ENCODE measurements at regions not wholly inside any gene's neighbourhood (a gene's known extent, or its start where the extent isn't known, plus 50 kb on each side); places are given as distances from the start of the nearest gene placed in this dataset.
"Not testable (repeated sequence)": the region's sequence is repeated elsewhere in the genome, so short reads cannot be mapped to it uniquely, and the experiment has no call there.

- Mint-ChIP-seq H3K9me3 (peaks cover 0 to 12% (median 8%) of the 10 kb centered on the region in 7 donors), H3K4me3 (no peak overlapping the region), H3K4me1 (no peaks in the 10 kb centered on the region), H3K36me3 (no peaks in the 10 kb centered on the region), H3K27ac (no peak overlapping the region), H3K27me3 (peaks cover 17 to 25% (median 25%) of the 10 kb centered on the region in 3 donors)
- DNase-seq (no peak), ATAC-seq (ENCODE audit: low read depth in 2 of 2) (no peak)
Observed at GRCh38 chr3:70684701-70685100, 372.3 kb upstream of the MDFIC2 start.

- H3K4me3 Mint-ChIP-seq; H3K36me3 Mint-ChIP-seq; H3K27ac Mint-ChIP-seq; H3K4me1 Mint-ChIP-seq; DNase-seq; ATAC-seq (ENCODE audit: low read depth in 2 of 2): not testable (repeated sequence)
- Mint-ChIP-seq H3K9me3 (peaks cover 0 to 44% (median 12%) of the 10 kb centered on the region in 7 donors), H3K27me3 (peaks cover 8 to 35% (median 25%) of the 10 kb centered on the region in 3 donors)
Observed at GRCh38 chr3:70675810-70676209, 363.4 kb upstream of the MDFIC2 start.

GRCh38 chr3:70658513-70659310, 346.3 kb upstream of the MDFIC2 start:
- DNase-seq, result no peak
- no peak for ATAC-seq (ENCODE audit: low read depth in 2 of 2)
- peaks cover 9 to 18% (median 14%) of the 10 kb centered on the region in 3 donors for H3K27me3 Mint-ChIP-seq
- H3K4me3 Mint-ChIP-seq, result no peak overlapping the region
- H3K9me3 Mint-ChIP-seq, result peaks cover 4 to 13% (median 11%) of the 10 kb centered on the region in 7 donors
- H3K4me1 Mint-ChIP-seq, result peaks cover 0 to 12% (median 9%) of the 10 kb centered on the region in 3 donors
- H3K36me3 Mint-ChIP-seq, result no peaks in the 10 kb centered on the region
- H3K27ac Mint-ChIP-seq, result no peak overlapping the region

- DNase-seq (no peak), ATAC-seq (ENCODE audit: low read depth in 2 of 2) (no peak)
- no peak overlapping the region for H3K4me3 Mint-ChIP-seq
- H3K27me3 Mint-ChIP-seq, result peaks cover 8 to 18% (median 14%) of the 10 kb centered on the region in 3 donors
- peaks cover 4 to 13% (median 10%) of the 10 kb centered on the region in 7 donors for H3K9me3 Mint-ChIP-seq
- H3K4me1 Mint-ChIP-seq, result peaks cover 0 to 12% (median 9%) of the 10 kb centered on the region in 3 donors
- H3K36me3 Mint-ChIP-seq, result no peaks in the 10 kb centered on the region
- H3K27ac Mint-ChIP-seq, result no peak overlapping the region
Observed at GRCh38 chr3:70657454-70657853, 345.0 kb upstream of the MDFIC2 start.

GRCh38 chr3:70647823-70648222, 335.4 kb upstream of the MDFIC2 start:
- peaks cover 16 to 30% (median 24%) of the 10 kb centered on the region in 3 donors for H3K27me3 Mint-ChIP-seq
- no peak overlapping the region for H3K27ac Mint-ChIP-seq
- H3K9me3 Mint-ChIP-seq, result peaks cover 3 to 13% (median 8%) of the 10 kb centered on the region in 7 donors
- DNase-seq, result no peak
- no peak for ATAC-seq (ENCODE audit: low read depth in 2 of 2)
- H3K4me3 Mint-ChIP-seq, result no peak overlapping the region
- H3K4me1 Mint-ChIP-seq, result no peaks in the 10 kb centered on the region
- peaks cover 0 to 16% of the 10 kb centered on the region in 2 donors for H3K36me3 Mint-ChIP-seq

GRCh38 chr3:70647094-70647493, 334.7 kb upstream of the MDFIC2 start:
- no peak for DNase-seq
- no peak overlapping the region for H3K27ac Mint-ChIP-seq
- peaks cover 0 to 16% of the 10 kb centered on the region in 2 donors for H3K36me3 Mint-ChIP-seq
- H3K9me3 Mint-ChIP-seq, result peaks cover 3 to 13% (median 8%) of the 10 kb centered on the region in 7 donors
- peaks cover 18 to 28% (median 24%) of the 10 kb centered on the region in 3 donors for H3K27me3 Mint-ChIP-seq
- no peaks in the 10 kb centered on the region for H3K4me1 Mint-ChIP-seq
- ATAC-seq (ENCODE audit: low read depth in 2 of 2), result no peak
- no peak overlapping the region for H3K4me3 Mint-ChIP-seq

- no peak overlapping the region for H3K4me3 Mint-ChIP-seq
- H3K27me3 Mint-ChIP-seq, result peaks cover 18 to 24% (median 23%) of the 10 kb centered on the region in 3 donors
- no peaks in the 10 kb centered on the region for H3K4me1 Mint-ChIP-seq
- no peak overlapping the region for H3K27ac Mint-ChIP-seq
- peaks cover 0 to 16% of the 10 kb centered on the region in 2 donors for H3K36me3 Mint-ChIP-seq
- ATAC-seq (ENCODE audit: low read depth in 2 of 2) (no peak), DNase-seq (no peak)
- peaks cover 3 to 13% (median 8%) of the 10 kb centered on the region in 7 donors for H3K9me3 Mint-ChIP-seq
Observed at GRCh38 chr3:70646635-70647034, 334.2 kb upstream of the MDFIC2 start.

GRCh38 chr3:70640481-70640880, 328.0 kb upstream of the MDFIC2 start:
- no peak for DNase-seq
- H3K4me1 Mint-ChIP-seq, result no peaks in the 10 kb centered on the region
- H3K9me3 Mint-ChIP-seq, result peaks cover under 1 to 20% (median 10%) of the 10 kb centered on the region in 7 donors
- H3K27ac Mint-ChIP-seq, result no peak overlapping the region
- H3K36me3 Mint-ChIP-seq, result peaks cover 0 to 23% of the 10 kb centered on the region in 2 donors
- H3K4me3 Mint-ChIP-seq, result no peak overlapping the region
- ATAC-seq (ENCODE audit: low read depth in 2 of 2), result no peak
- H3K27me3 Mint-ChIP-seq, result peaks cover 22 to 32% (median 26%) of the 10 kb centered on the region in 3 donors

GRCh38 chr3:70635301-70635700, 322.9 kb upstream of the MDFIC2 start:
- Mint-ChIP-seq H3K4me3 (no peak overlapping the region), H3K27me3 (peaks cover 7 to 35% (median 16%) of the 10 kb centered on the region in 3 donors), H3K27ac (no peak overlapping the region), H3K9me3 (peaks cover 0 to 9% (median 4%) of the 10 kb centered on the region in 7 donors), H3K4me1 (no peaks in the 10 kb centered on the region), H3K36me3 (peaks cover 0 to 7% of the 10 kb centered on the region in 2 donors)
- no peak for ATAC-seq (ENCODE audit: low read depth in 2 of 2)
- no peak for DNase-seq

GRCh38 chr3:70631716-70632307, 319.4 kb upstream of the MDFIC2 start:
- ATAC-seq (ENCODE audit: low read depth in 2 of 2) (no peak), DNase-seq (no peak)
- H3K9me3 Mint-ChIP-seq, result no peaks in the 10 kb centered on the region
- H3K4me1 Mint-ChIP-seq, result no peaks in the 10 kb centered on the region
- H3K4me3 Mint-ChIP-seq, result no peak overlapping the region
- H3K27ac Mint-ChIP-seq, result no peak overlapping the region
- H3K36me3 Mint-ChIP-seq, result no peaks in the 10 kb centered on the region
- peaks cover 7 to 20% (median 13%) of the 10 kb centered on the region in 3 donors for H3K27me3 Mint-ChIP-seq

GRCh38 chr3:70621451-70621850, 309.0 kb upstream of the MDFIC2 start:
- H3K27ac Mint-ChIP-seq, result no peak overlapping the region
- no peaks in the 10 kb centered on the region for H3K36me3 Mint-ChIP-seq
- DNase-seq (no peak), ATAC-seq (ENCODE audit: low read depth in 2 of 2) (no peak)
- no peak overlapping the region for H3K4me3 Mint-ChIP-seq
- H3K27me3 Mint-ChIP-seq, result peaks cover 31 to 34% (median 32%) of the 10 kb centered on the region in 3 donors
- peaks cover 0 to 2% (median 0%) of the 10 kb centered on the region in 7 donors for H3K9me3 Mint-ChIP-seq
- H3K4me1 Mint-ChIP-seq, result no peaks in the 10 kb centered on the region

GRCh38 chr3:70620956-70621355, 308.5 kb upstream of the MDFIC2 start:
- Mint-ChIP-seq H3K27me3 (peaks cover 32 to 37% (median 33%) of the 10 kb centered on the region in 3 donors), H3K27ac (no peak overlapping the region), H3K9me3 (peaks cover 0 to 2% (median 0%) of the 10 kb centered on the region in 7 donors), H3K4me1 (no peaks in the 10 kb centered on the region), H3K36me3 (no peaks in the 10 kb centered on the region), H3K4me3 (no peak overlapping the region)
- ATAC-seq (ENCODE audit: low read depth in 2 of 2) (no peak), DNase-seq (no peak)

GRCh38 chr3:70620367-70620766, 307.9 kb upstream of the MDFIC2 start:
- Mint-ChIP-seq H3K9me3 (peaks cover 0 to 2% (median 0%) of the 10 kb centered on the region in 7 donors), H3K27ac (no peak overlapping the region), H3K36me3 (no peaks in the 10 kb centered on the region), H3K4me3 (no peak overlapping the region), H3K4me1 (no peaks in the 10 kb centered on the region), H3K27me3 (peaks cover 32 to 39% (median 38%) of the 10 kb centered on the region in 3 donors)
- ATAC-seq (ENCODE audit: low read depth in 2 of 2) (no peak), DNase-seq (no peak)

GRCh38 chr3:70618151-70618550, 305.7 kb upstream of the MDFIC2 start:
- Mint-ChIP-seq H3K4me3 (no peak overlapping the region), H3K4me1 (no peaks in the 10 kb centered on the region), H3K36me3 (no peaks in the 10 kb centered on the region), H3K27ac (no peak overlapping the region), H3K27me3 (peaks cover 31 to 38% (median 38%) of the 10 kb centered on the region in 3 donors), H3K9me3 (peaks cover 0 to 2% (median 0%) of the 10 kb centered on the region in 7 donors)
- DNase-seq (no peak), ATAC-seq (ENCODE audit: low read depth in 2 of 2) (no peak)

Data from naive B cell (primary cell).